GM12878 (cell line): ENCODE measurements at regions not wholly inside any gene's neighbourhood (a gene's known extent, or its start where the extent isn't known, plus 50 kb on each side); places are given as distances from the start of the nearest gene placed in this dataset.
"Not testable (repeated sequence)": the region's sequence is repeated elsewhere in the genome, so short reads cannot be mapped to it uniquely, and the experiment has no call there.

Experiments used
- NFYA ChIP-seq: IDR thresholded peaks from 2 replicates; pipeline ENCODE4 v1.6.1; 2011; ENCODE audit warnings: low read depth, mild to moderate bottlenecking, low read length, improper control_type of control experiment, borderline replicate concordance
- POLR2AphosphoS5 ChIP-seq: IDR thresholded peaks from 2 replicates; pipeline ENCODE4 v1.6.1; 2011; ENCODE audit warnings: mild to moderate bottlenecking, low read length, inconsistent platforms
- RAD21 ChIP-seq: IDR thresholded peaks from 2 replicates; pipeline ENCODE4 v1.6.1; 2011; ENCODE audit warnings: mild to moderate bottlenecking, low read depth, low read length, moderate library complexity; ENCODE audit not compliant: insufficient read depth
- TF ChIP-seq, protein P1 (sequence below), 3 experiments: IDR thresholded peaks in 2 of 3; conservative IDR thresholded peaks in 1 of 3; 2 replicates each; pipeline ENCODE4 v1.5.1; 2011; ENCODE audit warnings: low read depth in 3 of 3, low read length in 3 of 3, mild to moderate bottlenecking in 3 of 3, control low read depth in 2 of 3, moderate library complexity in 2 of 3, inconsistent platforms in 1 of 3, mixed read lengths in 1 of 3; ENCODE audit not compliant: control insufficient read depth in 2 of 3, insufficient read depth in 1 of 3; ENCODE audit errors: extremely low read depth in 1 of 3
- TF ChIP-seq, protein P2 (sequence below): IDR thresholded peaks from 2 replicates; pipeline ENCODE4 v1.6.1; 2012; ENCODE audit warnings: low read depth, low read length, improper control_type of control experiment
- TF ChIP-seq, protein P3 (sequence below): IDR thresholded peaks from 2 replicates; pipeline ENCODE4 v1.6.1; 2012; ENCODE audit warnings: mild to moderate bottlenecking, low read depth, low read length

DNA sequence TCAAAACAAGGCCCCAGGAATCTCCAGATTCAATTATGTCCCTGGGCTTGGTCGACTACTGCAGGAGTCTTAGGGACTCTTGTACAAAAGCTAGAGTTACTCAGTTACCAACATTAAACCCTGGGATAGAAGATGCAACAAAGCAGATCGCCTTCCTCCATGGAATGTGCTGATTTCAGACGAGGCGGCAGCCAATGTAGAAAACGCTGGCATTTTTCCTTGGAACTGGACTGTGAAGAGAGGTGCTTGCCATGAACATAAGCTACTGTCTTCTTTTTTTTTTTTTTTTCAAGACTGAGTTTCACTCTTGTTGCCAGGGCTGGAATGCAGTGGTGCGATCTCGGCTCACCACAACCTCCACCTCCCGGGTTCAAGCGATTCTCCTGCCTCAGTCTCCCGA, 76.9 kb upstream of the ENPEP start:
- TF ChIP-seq, protein P1, sequence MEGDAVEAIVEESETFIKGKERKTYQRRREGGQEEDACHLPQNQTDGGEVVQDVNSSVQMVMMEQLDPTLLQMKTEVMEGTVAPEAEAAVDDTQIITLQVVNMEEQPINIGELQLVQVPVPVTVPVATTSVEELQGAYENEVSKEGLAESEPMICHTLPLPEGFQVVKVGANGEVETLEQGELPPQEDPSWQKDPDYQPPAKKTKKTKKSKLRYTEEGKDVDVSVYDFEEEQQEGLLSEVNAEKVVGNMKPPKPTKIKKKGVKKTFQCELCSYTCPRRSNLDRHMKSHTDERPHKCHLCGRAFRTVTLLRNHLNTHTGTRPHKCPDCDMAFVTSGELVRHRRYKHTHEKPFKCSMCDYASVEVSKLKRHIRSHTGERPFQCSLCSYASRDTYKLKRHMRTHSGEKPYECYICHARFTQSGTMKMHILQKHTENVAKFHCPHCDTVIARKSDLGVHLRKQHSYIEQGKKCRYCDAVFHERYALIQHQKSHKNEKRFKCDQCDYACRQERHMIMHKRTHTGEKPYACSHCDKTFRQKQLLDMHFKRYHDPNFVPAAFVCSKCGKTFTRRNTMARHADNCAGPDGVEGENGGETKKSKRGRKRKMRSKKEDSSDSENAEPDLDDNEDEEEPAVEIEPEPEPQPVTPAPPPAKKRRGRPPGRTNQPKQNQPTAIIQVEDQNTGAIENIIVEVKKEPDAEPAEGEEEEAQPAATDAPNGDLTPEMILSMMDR (IDR thresholded peaks at IDR 0.05 in 2 of 3, conservative IDR thresholded peaks at IDR 0.05 in 1 of 3; ENCODE audit: control insufficient read depth in 2 of 3, extremely low read depth in 1 of 3, insufficient read depth in 1 of 3, low read depth in 3 of 3, low read length in 3 of 3): not testable (repeated sequence)
- TF ChIP-seq POLR2AphosphoS5, NFYA, RAD21: not testable (repeated sequence)
- TF ChIP-seq, protein P2, sequence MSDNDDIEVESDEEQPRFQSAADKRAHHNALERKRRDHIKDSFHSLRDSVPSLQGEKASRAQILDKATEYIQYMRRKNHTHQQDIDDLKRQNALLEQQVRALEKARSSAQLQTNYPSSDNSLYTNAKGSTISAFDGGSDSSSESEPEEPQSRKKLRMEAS: not testable (repeated sequence)
- TF ChIP-seq, protein P3, sequence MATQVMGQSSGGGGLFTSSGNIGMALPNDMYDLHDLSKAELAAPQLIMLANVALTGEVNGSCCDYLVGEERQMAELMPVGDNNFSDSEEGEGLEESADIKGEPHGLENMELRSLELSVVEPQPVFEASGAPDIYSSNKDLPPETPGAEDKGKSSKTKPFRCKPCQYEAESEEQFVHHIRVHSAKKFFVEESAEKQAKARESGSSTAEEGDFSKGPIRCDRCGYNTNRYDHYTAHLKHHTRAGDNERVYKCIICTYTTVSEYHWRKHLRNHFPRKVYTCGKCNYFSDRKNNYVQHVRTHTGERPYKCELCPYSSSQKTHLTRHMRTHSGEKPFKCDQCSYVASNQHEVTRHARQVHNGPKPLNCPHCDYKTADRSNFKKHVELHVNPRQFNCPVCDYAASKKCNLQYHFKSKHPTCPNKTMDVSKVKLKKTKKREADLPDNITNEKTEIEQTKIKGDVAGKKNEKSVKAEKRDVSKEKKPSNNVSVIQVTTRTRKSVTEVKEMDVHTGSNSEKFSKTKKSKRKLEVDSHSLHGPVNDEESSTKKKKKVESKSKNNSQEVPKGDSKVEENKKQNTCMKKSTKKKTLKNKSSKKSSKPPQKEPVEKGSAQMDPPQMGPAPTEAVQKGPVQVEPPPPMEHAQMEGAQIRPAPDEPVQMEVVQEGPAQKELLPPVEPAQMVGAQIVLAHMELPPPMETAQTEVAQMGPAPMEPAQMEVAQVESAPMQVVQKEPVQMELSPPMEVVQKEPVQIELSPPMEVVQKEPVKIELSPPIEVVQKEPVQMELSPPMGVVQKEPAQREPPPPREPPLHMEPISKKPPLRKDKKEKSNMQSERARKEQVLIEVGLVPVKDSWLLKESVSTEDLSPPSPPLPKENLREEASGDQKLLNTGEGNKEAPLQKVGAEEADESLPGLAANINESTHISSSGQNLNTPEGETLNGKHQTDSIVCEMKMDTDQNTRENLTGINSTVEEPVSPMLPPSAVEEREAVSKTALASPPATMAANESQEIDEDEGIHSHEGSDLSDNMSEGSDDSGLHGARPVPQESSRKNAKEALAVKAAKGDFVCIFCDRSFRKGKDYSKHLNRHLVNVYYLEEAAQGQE: not testable (repeated sequence)
